ENCODE measurements at regions not wholly inside any gene's neighbourhood (a gene's known extent, or its start where the extent isn't known, plus 50 kb on each side); places are given as distances from the start of the nearest gene placed in this dataset.
"Not testable (repeated sequence)": the region's sequence is repeated elsewhere in the genome, so short reads cannot be mapped to it uniquely, and the experiment has no call there.

DNA sequence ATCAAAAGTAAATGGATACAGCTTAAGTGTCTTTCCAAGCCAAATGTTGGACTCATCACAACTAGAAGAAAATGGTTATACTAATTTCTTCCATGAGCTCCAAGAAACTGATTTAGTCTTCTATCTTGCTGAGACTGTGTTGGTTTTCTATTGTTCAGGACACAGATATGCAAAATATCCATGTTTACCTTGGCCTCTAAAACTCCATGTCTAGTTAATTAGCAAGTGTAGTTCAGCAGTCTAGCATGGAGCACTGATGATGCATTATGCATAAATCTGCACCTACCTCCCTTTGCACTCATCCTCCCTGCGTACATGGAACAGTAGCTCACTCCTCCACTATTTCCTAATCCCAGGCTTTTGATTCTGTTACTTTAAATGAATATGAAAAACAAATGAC lies 731.4 kb upstream of the CHAC2 start:
- Histone ChIP-seq H3K27me3 (no peaks in the 10 kb centered on the region), H3K9me3 (no peaks in the 10 kb centered on the region), H3K36me3 (no peaks in the 10 kb centered on the region), H3K4me3 (ENCODE audit: low read depth, low read length) (no peak overlapping the region), H3K4me1 (no peaks in the 10 kb centered on the region)
- no peak for DNase-seq
- TF ChIP-seq, protein P1, sequence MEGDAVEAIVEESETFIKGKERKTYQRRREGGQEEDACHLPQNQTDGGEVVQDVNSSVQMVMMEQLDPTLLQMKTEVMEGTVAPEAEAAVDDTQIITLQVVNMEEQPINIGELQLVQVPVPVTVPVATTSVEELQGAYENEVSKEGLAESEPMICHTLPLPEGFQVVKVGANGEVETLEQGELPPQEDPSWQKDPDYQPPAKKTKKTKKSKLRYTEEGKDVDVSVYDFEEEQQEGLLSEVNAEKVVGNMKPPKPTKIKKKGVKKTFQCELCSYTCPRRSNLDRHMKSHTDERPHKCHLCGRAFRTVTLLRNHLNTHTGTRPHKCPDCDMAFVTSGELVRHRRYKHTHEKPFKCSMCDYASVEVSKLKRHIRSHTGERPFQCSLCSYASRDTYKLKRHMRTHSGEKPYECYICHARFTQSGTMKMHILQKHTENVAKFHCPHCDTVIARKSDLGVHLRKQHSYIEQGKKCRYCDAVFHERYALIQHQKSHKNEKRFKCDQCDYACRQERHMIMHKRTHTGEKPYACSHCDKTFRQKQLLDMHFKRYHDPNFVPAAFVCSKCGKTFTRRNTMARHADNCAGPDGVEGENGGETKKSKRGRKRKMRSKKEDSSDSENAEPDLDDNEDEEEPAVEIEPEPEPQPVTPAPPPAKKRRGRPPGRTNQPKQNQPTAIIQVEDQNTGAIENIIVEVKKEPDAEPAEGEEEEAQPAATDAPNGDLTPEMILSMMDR (IDR thresholded peaks at IDR 0.05; ENCODE audit: low read depth, low read length), result no peak

DNA sequence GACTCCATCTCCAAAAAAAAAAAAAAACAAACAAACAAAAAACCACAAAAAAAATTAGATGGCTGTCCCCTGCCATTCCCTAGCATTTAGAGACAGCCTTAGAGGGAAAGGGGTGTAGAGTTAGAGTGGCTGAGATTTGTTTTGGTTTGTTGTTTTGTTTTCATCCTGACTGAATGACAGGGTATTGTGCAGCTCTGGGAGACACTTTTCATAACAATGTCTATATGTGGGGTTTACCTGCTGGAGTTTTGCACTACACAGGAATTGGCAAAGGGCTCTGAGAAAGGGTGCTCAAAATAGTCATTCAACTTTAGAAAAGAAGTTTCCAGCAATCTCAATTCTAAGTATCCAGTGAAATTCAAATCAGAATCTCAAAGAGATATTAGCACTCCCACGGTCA lies 732.5 kb upstream of the CHAC2 start:
- Histone ChIP-seq H3K27me3 (no peaks in the 10 kb centered on the region), H3K4me1 (no peaks in the 10 kb centered on the region), H3K36me3 (no peaks in the 10 kb centered on the region), H3K4me3 (ENCODE audit: low read depth, low read length) (no peak overlapping the region), H3K9me3 (no peaks in the 10 kb centered on the region)
- no peak for DNase-seq
- TF ChIP-seq, protein P1 (IDR thresholded peaks at IDR 0.05; ENCODE audit: low read depth, low read length), result no peak

DNA sequence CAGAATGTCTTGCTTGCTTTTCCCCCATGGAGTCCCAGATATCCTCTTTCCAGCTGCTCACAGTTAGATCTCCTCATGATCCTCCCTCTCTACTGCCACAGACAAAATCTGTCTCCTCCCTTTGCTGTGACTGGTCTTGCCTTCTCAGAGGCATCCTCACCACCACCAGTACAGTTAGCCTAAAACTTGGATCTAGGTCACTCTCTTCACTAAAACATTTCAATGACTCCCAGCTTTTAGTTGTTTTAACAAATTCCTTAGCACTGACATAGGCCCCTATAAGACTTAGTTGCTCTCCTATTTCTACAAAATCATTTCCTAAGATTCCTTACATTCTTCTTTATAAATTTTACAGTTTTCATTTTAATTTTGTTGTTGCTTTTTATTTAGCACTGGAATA lies 734.2 kb upstream of the CHAC2 start:
- Histone ChIP-seq H3K27me3 (no peaks in the 10 kb centered on the region), H3K36me3 (no peaks in the 10 kb centered on the region), H3K4me3 (ENCODE audit: low read depth, low read length) (no peak overlapping the region), H3K4me1 (no peaks in the 10 kb centered on the region), H3K9me3 (no peaks in the 10 kb centered on the region)
- TF ChIP-seq, protein P1 (IDR thresholded peaks at IDR 0.05; ENCODE audit: low read depth, low read length), result no peak
- no peak for DNase-seq

DNA sequence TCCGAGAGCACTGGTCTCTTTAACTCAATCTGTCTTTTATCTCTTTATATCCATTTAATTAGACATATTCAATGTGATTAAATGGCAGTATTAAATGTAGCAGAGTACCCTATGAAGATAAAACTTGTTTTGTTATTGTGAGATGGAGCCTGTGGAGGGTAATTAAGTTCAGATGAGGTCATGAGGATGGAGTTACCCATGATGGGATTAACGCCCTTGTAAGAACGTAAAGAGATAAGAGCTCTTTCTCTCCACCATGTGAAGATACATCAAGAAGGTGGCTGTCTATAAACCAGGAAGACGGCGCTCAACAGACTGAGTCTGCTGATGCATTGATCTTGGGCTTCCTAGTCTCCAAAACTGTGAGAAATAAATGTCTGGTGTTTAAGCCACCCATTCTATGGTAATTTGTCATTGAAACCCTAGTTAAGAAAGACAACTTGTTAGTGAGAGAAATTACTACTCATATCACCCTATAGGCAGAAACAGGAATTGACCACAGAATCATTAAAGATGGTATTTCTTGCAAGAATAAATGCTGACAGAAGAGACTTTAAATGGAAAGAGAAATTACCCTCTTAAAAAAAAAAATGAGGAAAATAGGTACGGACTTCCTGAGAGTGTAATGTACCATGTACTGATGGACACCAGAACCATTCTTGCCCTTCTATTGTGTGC lies 738.7 kb upstream of the CHAC2 start:
- TF ChIP-seq, protein P1 (IDR thresholded peaks at IDR 0.05; ENCODE audit: low read depth, low read length), result no peak
- no peak for DNase-seq
- Histone ChIP-seq H3K9me3 (no peaks in the 10 kb centered on the region), H3K4me3 (ENCODE audit: low read depth, low read length) (no peak overlapping the region), H3K36me3 (no peaks in the 10 kb centered on the region), H3K27me3 (no peaks in the 10 kb centered on the region), H3K4me1 (no peaks in the 10 kb centered on the region)

DNA sequence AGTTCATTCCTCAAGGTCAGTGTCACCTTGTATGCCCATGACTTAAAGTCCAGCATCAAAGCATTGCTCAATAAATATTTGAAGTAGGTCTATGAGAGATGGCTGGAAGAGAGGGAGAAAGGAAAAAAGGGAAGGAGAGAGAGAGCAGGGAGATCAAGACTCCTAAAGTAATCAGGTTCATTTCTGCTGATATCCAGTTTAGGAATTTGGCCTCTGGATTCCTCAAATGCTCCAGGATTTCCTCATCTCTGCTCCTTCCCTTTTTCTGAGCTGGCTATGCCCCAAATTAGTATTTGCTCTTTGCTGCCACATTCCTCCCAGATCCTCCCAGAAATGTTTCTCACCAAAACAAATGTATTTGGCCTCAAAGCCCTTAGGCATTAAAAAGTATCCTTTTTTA lies 739.4 kb upstream of the CHAC2 start:
- no peaks in the 10 kb centered on the region for H3K27me3 ChIP-seq
- H3K9me3 ChIP-seq, result no peaks in the 10 kb centered on the region
- H3K36me3 ChIP-seq, result no peaks in the 10 kb centered on the region
- H3K4me1 ChIP-seq, result no peaks in the 10 kb centered on the region
- no peak overlapping the region for H3K4me3 ChIP-seq (ENCODE audit: low read depth, low read length)
- TF ChIP-seq, protein P1 (IDR thresholded peaks at IDR 0.05; ENCODE audit: low read depth, low read length), result no peak
- no peak for DNase-seq

DNA sequence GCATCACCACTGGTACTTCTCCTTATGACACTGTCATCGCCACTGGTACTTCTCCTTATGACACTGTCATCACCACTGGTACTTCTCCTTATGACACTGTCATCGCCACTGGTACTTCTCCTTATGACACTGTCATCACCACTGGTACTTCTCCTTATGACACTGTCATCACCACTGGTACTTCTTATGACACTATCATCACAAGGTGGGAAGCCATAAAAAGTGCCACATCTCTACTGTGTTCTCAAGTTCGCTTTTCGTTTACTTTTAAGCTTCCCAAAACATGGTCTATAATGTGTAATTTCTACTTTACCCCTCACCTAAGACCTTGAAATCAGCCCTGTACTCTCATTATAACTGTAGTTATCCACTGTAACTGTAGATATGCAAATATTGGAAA lies 745.4 kb upstream of the CHAC2 start:
- not testable (repeated sequence) for DNase-seq; H3K9me3 ChIP-seq; H3K4me3 ChIP-seq (ENCODE audit: low read depth, low read length); H3K27me3 ChIP-seq; H3K36me3 ChIP-seq; H3K4me1 ChIP-seq

DNA sequence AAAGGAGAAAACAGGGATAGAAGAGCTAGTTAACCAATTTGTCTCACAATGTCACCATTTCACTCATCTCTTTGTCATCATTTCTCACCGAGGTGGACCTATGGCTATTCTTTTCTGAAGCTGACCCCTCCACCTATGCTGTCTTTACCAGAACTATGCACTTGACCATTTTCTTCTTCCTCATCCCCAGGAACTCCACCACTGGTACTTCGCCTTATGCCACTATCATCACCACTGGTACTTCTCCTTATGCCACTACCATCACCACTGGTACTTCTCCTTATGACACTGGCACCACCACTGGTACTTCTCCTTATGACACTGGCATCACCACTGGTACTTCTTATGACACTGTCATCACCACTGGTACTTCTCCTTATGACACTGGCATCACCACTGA lies 745.8 kb upstream of the CHAC2 start:
- H3K27me3 ChIP-seq, result no peaks in the 10 kb centered on the region
- no peaks in the 10 kb centered on the region for H3K4me1 ChIP-seq
- H3K9me3 ChIP-seq, result no peaks in the 10 kb centered on the region
- H3K4me3 ChIP-seq (ENCODE audit: low read depth, low read length), result no peak overlapping the region
- DNase-seq, result no peak
- TF ChIP-seq, protein P1 (IDR thresholded peaks at IDR 0.05; ENCODE audit: low read depth, low read length), result no peak
- H3K36me3 ChIP-seq, result no peaks in the 10 kb centered on the region

Measured in BE2C (cell line).